ENCODE measurements at regions not wholly inside any gene's neighbourhood (a gene's known extent, or its start where the extent isn't known, plus 50 kb on each side); places are given as distances from the start of the nearest gene placed in this dataset.

DNA sequence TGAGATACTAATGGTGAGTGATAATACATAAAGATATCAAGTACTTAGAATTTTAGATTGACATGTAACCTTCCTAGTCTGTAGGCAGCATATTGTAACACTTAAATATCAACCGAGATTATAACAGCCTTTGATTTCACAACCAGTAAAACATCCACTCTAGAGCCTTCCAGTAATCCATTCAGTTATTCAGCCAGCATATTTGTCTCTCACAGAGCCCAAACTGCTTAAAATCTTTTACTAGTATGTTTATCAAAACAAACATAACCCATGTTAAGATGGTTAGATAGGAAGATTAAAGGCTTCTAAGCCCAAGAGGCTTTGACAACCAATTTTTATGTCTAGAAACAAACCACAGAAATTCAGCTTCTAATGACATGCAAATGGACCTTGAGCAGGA is 177.9 kb upstream of the FST start:
- TF ChIP-seq CTCF (conservative IDR thresholded peaks at IDR 0.05) (no peak), EZH2 (IDR thresholded peaks at IDR 0.05; ENCODE audit: low read depth) (no peak)

Data from PC-9 (cell line).